ENCODE measurements at regions not wholly inside any gene's neighbourhood (a gene's known extent, or its start where the extent isn't known, plus 50 kb on each side); places are given as distances from the start of the nearest gene placed in this dataset.

GRCh38 chr3:81279481-81280379 is 481.7 kb downstream of the GBE1 start:
- Histone ChIP-seq H3K36me3 (no peaks in the 10 kb centered on the region), H3K4me3 (ENCODE audit: low read depth, low read length) (no peak overlapping the region), H3K27me3 (ENCODE audit: insufficient read depth, low read depth, severe bottlenecking) (no peaks in the 10 kb centered on the region), H3K27ac (no peak overlapping the region), H3K9me3 (ENCODE audit: severe bottlenecking) (no peaks in the 10 kb centered on the region)
- TF ChIP-seq, protein P1, sequence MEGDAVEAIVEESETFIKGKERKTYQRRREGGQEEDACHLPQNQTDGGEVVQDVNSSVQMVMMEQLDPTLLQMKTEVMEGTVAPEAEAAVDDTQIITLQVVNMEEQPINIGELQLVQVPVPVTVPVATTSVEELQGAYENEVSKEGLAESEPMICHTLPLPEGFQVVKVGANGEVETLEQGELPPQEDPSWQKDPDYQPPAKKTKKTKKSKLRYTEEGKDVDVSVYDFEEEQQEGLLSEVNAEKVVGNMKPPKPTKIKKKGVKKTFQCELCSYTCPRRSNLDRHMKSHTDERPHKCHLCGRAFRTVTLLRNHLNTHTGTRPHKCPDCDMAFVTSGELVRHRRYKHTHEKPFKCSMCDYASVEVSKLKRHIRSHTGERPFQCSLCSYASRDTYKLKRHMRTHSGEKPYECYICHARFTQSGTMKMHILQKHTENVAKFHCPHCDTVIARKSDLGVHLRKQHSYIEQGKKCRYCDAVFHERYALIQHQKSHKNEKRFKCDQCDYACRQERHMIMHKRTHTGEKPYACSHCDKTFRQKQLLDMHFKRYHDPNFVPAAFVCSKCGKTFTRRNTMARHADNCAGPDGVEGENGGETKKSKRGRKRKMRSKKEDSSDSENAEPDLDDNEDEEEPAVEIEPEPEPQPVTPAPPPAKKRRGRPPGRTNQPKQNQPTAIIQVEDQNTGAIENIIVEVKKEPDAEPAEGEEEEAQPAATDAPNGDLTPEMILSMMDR (IDR thresholded peaks at IDR 0.05; ENCODE audit: low read depth, low read length) = no peak
- no peak for DNase-seq

GRCh38 chr3:81277853-81278252 is 483.6 kb downstream of the GBE1 start:
- H3K27ac ChIP-seq = no peak overlapping the region

DNA sequence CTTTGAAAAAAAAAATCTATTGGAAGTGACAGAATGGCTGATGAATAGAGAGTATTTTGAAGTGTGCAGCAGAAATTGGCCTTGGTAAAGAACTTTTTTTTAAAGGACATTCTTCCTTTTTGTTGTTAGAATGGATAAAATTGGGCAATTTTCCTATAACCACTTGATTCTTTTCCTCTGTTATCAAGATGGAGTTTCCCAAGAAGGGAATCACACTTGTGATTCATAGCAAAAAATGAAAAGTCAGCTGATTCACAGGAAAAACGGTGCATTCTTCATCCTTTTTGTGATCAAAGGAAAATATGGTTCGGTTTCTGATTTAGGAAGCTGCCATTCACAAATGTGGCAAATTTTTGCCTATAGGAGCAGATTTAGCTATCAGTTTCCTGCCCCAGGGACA is 486.8 kb downstream of the GBE1 start:
- DNase-seq = no peak
- Histone ChIP-seq H3K27ac (no peak overlapping the region), H3K4me3 (ENCODE audit: low read depth, low read length) (no peak overlapping the region), H3K27me3 (ENCODE audit: insufficient read depth, low read depth, severe bottlenecking) (no peaks in the 10 kb centered on the region), H3K36me3 (no peaks in the 10 kb centered on the region), H3K9me3 (ENCODE audit: severe bottlenecking) (no peaks in the 10 kb centered on the region)
- TF ChIP-seq, protein P1 (IDR thresholded peaks at IDR 0.05; ENCODE audit: low read depth, low read length) = no peak

More at GRCh38 chr3:81277853-81278252, 483.6 kb downstream of the GBE1 start:
- Histone ChIP-seq H3K9me3 (ENCODE audit: severe bottlenecking) (no peaks in the 10 kb centered on the region), H3K27me3 (ENCODE audit: insufficient read depth, low read depth, severe bottlenecking) (no peaks in the 10 kb centered on the region), H3K4me3 (ENCODE audit: low read depth, low read length) (no peak overlapping the region), H3K36me3 (no peaks in the 10 kb centered on the region)
- TF ChIP-seq, protein P1 (IDR thresholded peaks at IDR 0.05; ENCODE audit: low read depth, low read length) = no peak
- no peak for DNase-seq

- Histone ChIP-seq H3K27ac (no peak overlapping the region), H3K4me3 (ENCODE audit: low read depth, low read length) (no peak overlapping the region), H3K36me3 (no peaks in the 10 kb centered on the region), H3K27me3 (ENCODE audit: insufficient read depth, low read depth, severe bottlenecking) (no peaks in the 10 kb centered on the region), H3K9me3 (ENCODE audit: severe bottlenecking) (no peaks in the 10 kb centered on the region)
- TF ChIP-seq, protein P1 (IDR thresholded peaks at IDR 0.05; ENCODE audit: low read depth, low read length) = no peak
- DNase-seq = no peak
Observed at GRCh38 chr3:81270603-81271379, 490.7 kb downstream of the GBE1 start.

GRCh38 chr3:81268526-81268925 is 492.9 kb downstream of the GBE1 start:
- Histone ChIP-seq H3K36me3 (no peaks in the 10 kb centered on the region), H3K27ac (no peak overlapping the region), H3K4me3 (ENCODE audit: low read depth, low read length) (no peak overlapping the region), H3K9me3 (ENCODE audit: severe bottlenecking) (no peaks in the 10 kb centered on the region), H3K27me3 (ENCODE audit: insufficient read depth, low read depth, severe bottlenecking) (no peaks in the 10 kb centered on the region)
- DNase-seq = no peak
- TF ChIP-seq, protein P1 (IDR thresholded peaks at IDR 0.05; ENCODE audit: low read depth, low read length) = no peak
